GM21717 (cell line): ENCODE measurements at regions not wholly inside any gene's neighbourhood (a gene's known extent, or its start where the extent isn't known, plus 50 kb on each side); places are given as distances from the start of the nearest gene placed in this dataset.

Source experiments
- ATAC-seq: cut with Tn5 transposase; IDR thresholded peaks from one replicate; pipeline ENCODE4 v1.9.1; 2021; ENCODE audit warnings: mild to moderate bottlenecking, moderate library complexity; ENCODE audit not compliant: unreplicated experiment

GRCh38 chr21:43333298-43334062 lies 93.5 kb downstream of the SIK1 start:
- ATAC-seq = no peak

GRCh38 chr21:43332861-43333297 lies 94.1 kb downstream of the SIK1 start:
- ATAC-seq = no peak

- no peak for ATAC-seq
Observed at GRCh38 chr21:43331962-43332828, 94.7 kb downstream of the SIK1 start.

GRCh38 chr21:43331111-43331961 lies 95.6 kb downstream of the SIK1 start:
- ATAC-seq = no peak

- ATAC-seq = no peak
Observed at GRCh38 chr21:43330306-43330881, 96.5 kb downstream of the SIK1 start.

GRCh38 chr21:43329711-43330269 lies 97.1 kb downstream of the SIK1 start:
- no peak for ATAC-seq

- no peak for ATAC-seq
Observed at GRCh38 chr21:43328958-43329691, 97.8 kb downstream of the SIK1 start.

GRCh38 chr21:43328185-43328957 lies 98.6 kb downstream of the SIK1 start:
- no peak for ATAC-seq

GRCh38 chr21:43325968-43326715 lies 100.8 kb downstream of the SIK1 start:
- ATAC-seq = no peak

- no peak for ATAC-seq
Observed at GRCh38 chr21:43325036-43325435, 101.9 kb downstream of the SIK1 start.

- ATAC-seq = no peak
Observed at GRCh38 chr21:43324596-43324995, 102.3 kb downstream of the SIK1 start.

GRCh38 chr21:43323244-43324005 lies 103.5 kb downstream of the SIK1 start:
- ATAC-seq = no peak

- no peak for ATAC-seq
Observed at GRCh38 chr21:43322805-43323204, 104.1 kb downstream of the SIK1 start.

GRCh38 chr21:43322311-43322710 lies 104.6 kb downstream of the SIK1 start:
- no peak for ATAC-seq

GRCh38 chr21:43321611-43322010 lies 105.3 kb downstream of the SIK1 start:
- ATAC-seq = no peak

GRCh38 chr21:43321111-43321510 lies 105.8 kb downstream of the SIK1 start:
- ATAC-seq = no peak

GRCh38 chr21:43320526-43320925 lies 106.4 kb downstream of the SIK1 start:
- ATAC-seq = no peak
